Endothelial cell (in vitro differentiated cells): ENCODE measurements at regions not wholly inside any gene's neighbourhood (a gene's known extent, or its start where the extent isn't known, plus 50 kb on each side); places are given as distances from the start of the nearest gene placed in this dataset.

Experiments
- DNase-seq: peaks from one replicate; pipeline ENCODE4 v3.0.0; 2021; ENCODE audit warnings: low spot score
- H3K27ac Mint-ChIP-seq: one replicate; pipeline ENCODE4 v1.8.0; 2021; ENCODE audit warnings: mixed read lengths, inconsistent platforms; ENCODE audit not compliant: unreplicated experiment
- H3K27me3 Mint-ChIP-seq: one replicate; pipeline ENCODE4 v1.8.0; 2021; ENCODE audit warnings: mild to moderate bottlenecking, moderate library complexity, mixed read lengths, inconsistent platforms; ENCODE audit not compliant: unreplicated experiment
- H3K36me3 Mint-ChIP-seq: one replicate; pipeline ENCODE4 v1.8.0; 2021; ENCODE audit warnings: mild to moderate bottlenecking, low read depth, mixed read lengths, inconsistent platforms; ENCODE audit not compliant: unreplicated experiment
- H3K4me1 Mint-ChIP-seq: one replicate; pipeline ENCODE4 v1.8.0; 2021; ENCODE audit warnings: mild to moderate bottlenecking, mixed read lengths, inconsistent platforms; ENCODE audit not compliant: unreplicated experiment
- H3K4me3 Mint-ChIP-seq: one replicate; pipeline ENCODE4 v1.8.0; 2021; ENCODE audit warnings: mild to moderate bottlenecking, mixed read lengths, inconsistent platforms; ENCODE audit not compliant: unreplicated experiment
- H3K9me3 Mint-ChIP-seq: one replicate; pipeline ENCODE4 v1.8.0; 2021; ENCODE audit warnings: mixed read lengths, inconsistent platforms; ENCODE audit not compliant: unreplicated experiment
- CTCF ChIP-seq: fragments of 200-600 bp; sonication (generic); IDR thresholded peaks from one replicate; pipeline ENCODE4 v1.5.0; 2021; ENCODE audit warnings: antibody characterized with exemption; ENCODE audit not compliant: unreplicated experiment

GRCh38 chr6:140992678-140993077, 1140.0 kb upstream of the GJE1 start:
- no peak for DNase-seq
- Mint-ChIP-seq H3K27me3 (no peaks in the 10 kb centered on the region), H3K4me1 (no peaks in the 10 kb centered on the region), H3K27ac (no peak overlapping the region), H3K4me3 (no peak overlapping the region), H3K36me3 (no peaks in the 10 kb centered on the region), H3K9me3 (no peaks in the 10 kb centered on the region)
- no peak for TF ChIP-seq CTCF

GRCh38 chr6:140988780-140989179, 1143.9 kb upstream of the GJE1 start:
- H3K27me3 Mint-ChIP-seq, result no peaks in the 10 kb centered on the region
- H3K27ac Mint-ChIP-seq, result no peak overlapping the region
- no peak overlapping the region for H3K4me3 Mint-ChIP-seq
- no peaks in the 10 kb centered on the region for H3K36me3 Mint-ChIP-seq
- DNase-seq, result no peak
- H3K9me3 Mint-ChIP-seq, result no peaks in the 10 kb centered on the region
- H3K4me1 Mint-ChIP-seq, result no peaks in the 10 kb centered on the region
- no peak for TF ChIP-seq CTCF

- Mint-ChIP-seq H3K36me3 (no peaks in the 10 kb centered on the region), H3K27ac (no peak overlapping the region), H3K4me1 (no peaks in the 10 kb centered on the region), H3K4me3 (no peak overlapping the region), H3K27me3 (no peaks in the 10 kb centered on the region), H3K9me3 (no peaks in the 10 kb centered on the region)
- no peak for TF ChIP-seq CTCF
- DNase-seq, result no peak
These were observed 1145.2 kb upstream of the GJE1 start for GRCh38 chr6:140987364-140988155.

GRCh38 chr6:140985679-140986275, 1146.9 kb upstream of the GJE1 start:
- Mint-ChIP-seq H3K4me3 (no peak overlapping the region), H3K27ac (no peak overlapping the region), H3K9me3 (no peaks in the 10 kb centered on the region), H3K4me1 (no peaks in the 10 kb centered on the region), H3K27me3 (no peaks in the 10 kb centered on the region), H3K36me3 (no peaks in the 10 kb centered on the region)
- TF ChIP-seq CTCF, result no peak
- no peak for DNase-seq

- H3K27me3 Mint-ChIP-seq, result no peaks in the 10 kb centered on the region
- no peak for TF ChIP-seq CTCF
- no peaks in the 10 kb centered on the region for H3K9me3 Mint-ChIP-seq
- no peak for DNase-seq
- no peak overlapping the region for H3K4me3 Mint-ChIP-seq
- no peaks in the 10 kb centered on the region for H3K36me3 Mint-ChIP-seq
- H3K4me1 Mint-ChIP-seq, result no peaks in the 10 kb centered on the region
- H3K27ac Mint-ChIP-seq, result no peak overlapping the region
These were observed 1152.3 kb upstream of the GJE1 start for GRCh38 chr6:140980265-140980887.
